Endothelial cell of umbilical vein (primary cell): ENCODE measurements at regions not wholly inside any gene's neighbourhood (a gene's known extent, or its start where the extent isn't known, plus 50 kb on each side); places are given as distances from the start of the nearest gene placed in this dataset.

Experiments used
- BruUV-seq: library from RNA; stranded (reverse); fragments of 400-500 nt; replicated peaks from 2 replicates; lab custom pipeline; 2021; lab: Mats Ljungman, UMichigan
- CTCF ChIA-PET: fragments of 300-600, 350-600 bp; sonication (Branson Sonifier 250); formaldehyde crosslinking; loops from one replicate; lab custom pipeline; 2021; ENCODE audit warnings: antibody characterized with exemption, inconsistent platforms; lab: Charles Lee
- POLR2A ChIA-PET: fragments of 300-600, 350-600 bp; sonication (Branson Sonifier 250); formaldehyde crosslinking; loops from one replicate; lab custom pipeline; 2021; ENCODE audit warnings: antibody characterized with exemption, inconsistent platforms; lab: Charles Lee
- DNase-seq: peaks from one replicate; pipeline ENCODE4 v3.0.0-alpha.2; 2011; ENCODE audit warnings: low read depth, low spot score
- FAIRE-seq: peaks from 2 replicates; lab custom pipeline; 2011; peaks lifted over from hg19 to GRCh38; lab: Jason Lieb, UNC
- H2AFZ ChIP-seq: 2 replicates; pipeline ENCODE4 v1.6.0; 2012; ENCODE audit warnings: low read depth, low read length, control low read depth, inconsistent platforms
- H3K27ac ChIP-seq: 2 replicates; pipeline ENCODE4 v1.5.1; 2011; ENCODE audit warnings: low read depth, mild to moderate bottlenecking, control low read depth, low read length, moderate library complexity; ENCODE audit not compliant: insufficient read depth
- H3K27me3 ChIP-seq, 2 experiments: 2 replicates each; pipeline versions ENCODE4 v1.6.0 to v1.6.1; 2011; ENCODE audit warnings: low read length in 2 of 2, mixed read lengths in 1 of 2; ENCODE audit not compliant: control insufficient read depth in 2 of 2, insufficient read depth in 2 of 2
- H3K36me3 ChIP-seq, 2 experiments: 2 replicates in 1 of 2; 3 replicates in 1 of 2; pipeline ENCODE4 v1.5.1; 2011; ENCODE audit warnings: low read length in 2 of 2, mild to moderate bottlenecking in 1 of 2, moderate library complexity in 1 of 2; ENCODE audit not compliant: control insufficient read depth in 2 of 2, insufficient read depth in 2 of 2; ENCODE audit errors: extremely low read depth in 1 of 2
- H3K4me1 ChIP-seq: 3 replicates; pipeline ENCODE4 v1.5.1; 2011; ENCODE audit warnings: mild to moderate bottlenecking, low read length; ENCODE audit not compliant: control insufficient read depth, insufficient read depth; ENCODE audit errors: extremely low read depth
- H3K4me2 ChIP-seq: 2 replicates; pipeline ENCODE4 v1.6.1; 2011; ENCODE audit warnings: low read length, control low read depth, mixed read lengths; ENCODE audit not compliant: insufficient read depth
- H3K4me3 ChIP-seq, 3 experiments: fragments of 200-600 bp in 1 of 3; sonication (generic), shearing (Covaris generic) in 1 of 3; replicated peaks in 1 of 3; 2 replicates each; pipeline ENCODE4 v1.5.1; 2011 to 2016; ENCODE audit warnings: control low read depth in 3 of 3, low read length in 3 of 3, mild to moderate bottlenecking in 2 of 3, inconsistent platforms in 1 of 3, low read depth in 1 of 3, moderate library complexity in 1 of 3; ENCODE audit not compliant: insufficient read depth in 1 of 3
- H3K79me2 ChIP-seq: 2 replicates; pipeline ENCODE4 v1.6.0; 2012; ENCODE audit warnings: low read length, inconsistent platforms; ENCODE audit not compliant: control insufficient read depth, insufficient read depth
- H3K9ac ChIP-seq: replicated peaks from 2 replicates; pipeline ENCODE3; 2011; ENCODE audit warnings: low read length, control low read depth; ENCODE audit not compliant: insufficient read depth; ENCODE audit errors: extremely low read depth
- H3K9me1 ChIP-seq: replicated peaks from 3 replicates; pipeline ENCODE4 v1.6.0; 2011; ENCODE audit warnings: mild to moderate bottlenecking, low read length; ENCODE audit not compliant: control insufficient read depth, insufficient read depth; ENCODE audit errors: extremely low read depth
- H3K9me3 ChIP-seq: replicated peaks from 2 replicates; pipeline ENCODE4 v1.5.1; 2012; ENCODE audit warnings: low read length, inconsistent platforms; ENCODE audit not compliant: control insufficient read depth, insufficient read depth
- H4K20me1 ChIP-seq: replicated peaks from 2 replicates; pipeline ENCODE3; 2011; ENCODE audit warnings: mild to moderate bottlenecking, low read length; ENCODE audit not compliant: control insufficient read depth, insufficient read depth; ENCODE audit errors: extremely low read depth
- CTCF ChIP-seq, 2 donors: IDR thresholded peaks; 1 replicate in 1 of 2; 2 replicates in 1 of 2; pipeline ENCODE4 v1.5.1; 2011; ENCODE audit warnings: low read length in 2 of 2, mild to moderate bottlenecking in 2 of 2, moderate library complexity in 2 of 2, control low read depth in 1 of 2, inconsistent platforms in 1 of 2, low read depth in 1 of 2; ENCODE audit not compliant: insufficient read depth in 1 of 2; ENCODE audit errors: extremely low read depth in 1 of 2
- EZH2 ChIP-seq: IDR thresholded peaks from 2 replicates; pipeline ENCODE4 v1.6.1; 2012; ENCODE audit warnings: borderline replicate concordance, low read depth, mild to moderate bottlenecking, moderate library complexity, low read length, inconsistent platforms; ENCODE audit not compliant: severe bottlenecking
- FOS ChIP-seq: IDR thresholded peaks from 2 replicates; pipeline ENCODE4 v1.6.1; 2011; ENCODE audit warnings: mild to moderate bottlenecking, low read length, moderate library complexity, borderline replicate concordance; ENCODE audit not compliant: insufficient read depth
- GATA2 ChIP-seq: IDR thresholded peaks from 2 replicates; pipeline ENCODE4 v1.7.0; 2011; ENCODE audit warnings: low read depth, mild to moderate bottlenecking, moderate library complexity, mixed read lengths, low read length; ENCODE audit not compliant: insufficient read length, insufficient read depth
- JUN ChIP-seq: IDR thresholded peaks from 2 replicates; pipeline ENCODE4 v1.6.1; 2011; ENCODE audit warnings: borderline replicate concordance, low read depth; ENCODE audit not compliant: insufficient read length, insufficient read depth
- MAX ChIP-seq: IDR thresholded peaks from 2 replicates; pipeline ENCODE4 v1.6.1; 2011; ENCODE audit not compliant: insufficient read depth, insufficient read length
- MYC ChIP-seq: IDR thresholded peaks from one replicate; pipeline ENCODE4 v1.6.1; 2011; ENCODE audit warnings: mild to moderate bottlenecking, low read depth, low read length
- POLR2A ChIP-seq: IDR thresholded peaks from 2 replicates; pipeline ENCODE4 v1.6.1; 2012; ENCODE audit warnings: low read depth, mild to moderate bottlenecking, control low read depth, low read length
- POLR2AphosphoS5 ChIP-seq: IDR thresholded peaks from 2 replicates; pipeline ENCODE4 v1.6.1; 2012; ENCODE audit warnings: low read depth, mild to moderate bottlenecking, control low read depth, low read length, moderate library complexity; ENCODE audit not compliant: insufficient read depth
- dilution Hi-C: fragments of 300-500 bp; cut with MboI; formaldehyde crosslinking; loops from one replicate; pipeline ENCODE4 v1.15.0; 2019; ENCODE audit warnings: low sequenced_read_pairs; ENCODE audit not compliant: extremely low pct_ligation_motif_present
- intact Hi-C: fragments of 100-400 bp; cut with micrococcal nuclease; formaldehyde crosslinking; loops from one replicate; pipeline ENCODE4 v1.10.0; 2022

- no peaks in the 10 kb centered on the region for H3K9me3 ChIP-seq
- H3K27me3 ChIP-seq = no peaks in the 10 kb centered on the region
- no peak for DNase-seq
- H3K4me1 ChIP-seq = no peaks in the 10 kb centered on the region
- no peak overlapping the region for H3K9ac ChIP-seq
- ChIA-PET POLR2A (no interaction called here), CTCF (interaction anchor here (1.0 kb wide), 1 partner anchor 40 kb away, joined by 3 read pairs; no protein-coding TSS in a partner anchor)
- no peak overlapping the region for H3K27ac ChIP-seq
- BruUV-seq = no TSS peak
- dilution Hi-C loops = no loop called here
- H3K4me2 ChIP-seq = no peak overlapping the region
- H4K20me1 ChIP-seq = no peaks in the 10 kb centered on the region
- no peak for FAIRE-seq
- no peak overlapping the region for H2AFZ ChIP-seq
- no peak overlapping the region for H3K4me3 ChIP-seq
- TF ChIP-seq MYC (no peak), CTCF (IDR thresholded peaks at IDR 0.05; ENCODE audit: extremely low read depth in 1 of 2, insufficient read depth in 1 of 2, low read depth in 1 of 2, low read length in 2 of 2) (no peak), FOS (no peak), JUN (no peak), POLR2A (no peak), EZH2 (no peak), POLR2AphosphoS5 (no peak), GATA2 (no peak), MAX (no peak)
- H3K9me1 ChIP-seq = no peaks in the 10 kb centered on the region
- intact Hi-C loops = no loop called here
- H3K36me3 ChIP-seq = no peaks in the 10 kb centered on the region
- no peaks in the 10 kb centered on the region for H3K79me2 ChIP-seq
These were observed 318.9 kb downstream of the PTTG2 start for GRCh38 chr4:38279077-38279476.
